Activated CD4-positive, alpha-beta T cell treated with anti-CD3 and anti-CD28 coated beads, Interleukin-2, amount 50 U/mL, for 24 hours (primary cell): ENCODE measurements at regions not wholly inside any gene's neighbourhood (a gene's known extent, or its start where the extent isn't known, plus 50 kb on each side); places are given as distances from the start of the nearest gene placed in this dataset.

Source experiments
- DNase-seq, 2 donors: peaks; one replicate each; pipeline ENCODE4 v3.0.0-alpha.2; 2020; ENCODE audit warnings: low read depth in 1 of 2, low spot score in 1 of 2

- no peak for DNase-seq
Observed at GRCh38 chr10:62453274-62453673, 79.1 kb downstream of the ZNF365 start.

- DNase-seq = no peak
Observed at GRCh38 chr10:62454687-62455397, 80.7 kb downstream of the ZNF365 start.

- no peak for DNase-seq
Observed at GRCh38 chr10:62456611-62457101, 82.5 kb downstream of the ZNF365 start.

GRCh38 chr10:62457196-62457595, 83.0 kb downstream of the ZNF365 start:
- no peak for DNase-seq

GRCh38 chr10:62457598-62457997, 83.4 kb downstream of the ZNF365 start:
- DNase-seq = no peak

GRCh38 chr10:62459072-62459471, 84.9 kb downstream of the ZNF365 start:
- DNase-seq = no peak

GRCh38 chr10:62459500-62459899, 85.3 kb downstream of the ZNF365 start:
- DNase-seq = no peak

GRCh38 chr10:62460393-62460792, 86.2 kb downstream of the ZNF365 start:
- DNase-seq = no peak

GRCh38 chr10:62461120-62461519, 87.0 kb downstream of the ZNF365 start:
- DNase-seq = no peak

- no peak for DNase-seq
Observed at GRCh38 chr10:62462461-62462860, 88.3 kb downstream of the ZNF365 start.

- no peak for DNase-seq
Observed at GRCh38 chr10:62463364-62463763, 89.2 kb downstream of the ZNF365 start.

- no peak for DNase-seq
Observed at GRCh38 chr10:62464308-62464707, 90.1 kb downstream of the ZNF365 start.

- DNase-seq = no peak
Observed at GRCh38 chr10:62466590-62466989, 92.4 kb downstream of the ZNF365 start.

GRCh38 chr10:62467527-62467926, 93.4 kb downstream of the ZNF365 start:
- DNase-seq = no peak

- no peak for DNase-seq
Observed at GRCh38 chr10:62471711-62472110, 97.5 kb downstream of the ZNF365 start.

GRCh38 chr10:62473241-62473640, 99.1 kb downstream of the ZNF365 start:
- no peak for DNase-seq

GRCh38 chr10:62475551-62475950, 101.4 kb downstream of the ZNF365 start:
- no peak for DNase-seq

- no peak for DNase-seq
Observed at GRCh38 chr10:62479523-62479922, 105.4 kb downstream of the ZNF365 start.

- no peak for DNase-seq
Observed at GRCh38 chr10:62480196-62480595, 106.0 kb downstream of the ZNF365 start.

- no peak for DNase-seq
Observed at GRCh38 chr10:62482581-62482980, 108.4 kb downstream of the ZNF365 start.

GRCh38 chr10:62491597-62491996, 117.4 kb downstream of the ZNF365 start:
- DNase-seq = no peak

GRCh38 chr10:62492012-62492869, 118.1 kb downstream of the ZNF365 start:
- peak in 1 of 2 donors; percentile 25 for DNase-seq
